ENCODE measurements at regions not wholly inside any gene's neighbourhood (a gene's known extent, or its start where the extent isn't known, plus 50 kb on each side); places are given as distances from the start of the nearest gene placed in this dataset.

- TF ChIP-seq POLR2AphosphoS5 (IDR thresholded peaks at IDR 0.05; ENCODE audit: low read depth, low read length) (no peak), POLR2A (IDR thresholded peaks at IDR 0.05; ENCODE audit: low read depth, low read length) (no peak), SPI1 (IDR thresholded peaks at IDR 0.05; ENCODE audit: low read depth, low read length) (no peak)
Observed at GRCh38 chr2:89833780-89834117, 1142.3 kb downstream of the RPIA start.
